Erythroblast (primary cell): ENCODE measurements at regions not wholly inside any gene's neighbourhood (a gene's known extent, or its start where the extent isn't known, plus 50 kb on each side); places are given as distances from the start of the nearest gene placed in this dataset.

ENCODE experiments used
- GATA1 ChIP-seq: IDR thresholded peaks from 2 replicates; pipeline ENCODE4 v1.6.1; 2011; ENCODE audit warnings: low read depth, mild to moderate bottlenecking, control low read depth, low read length, moderate library complexity
- POLR2A ChIP-seq: IDR thresholded peaks from 2 replicates; pipeline ENCODE4 v1.6.1; 2011; ENCODE audit warnings: mild to moderate bottlenecking, low read length

DNA sequence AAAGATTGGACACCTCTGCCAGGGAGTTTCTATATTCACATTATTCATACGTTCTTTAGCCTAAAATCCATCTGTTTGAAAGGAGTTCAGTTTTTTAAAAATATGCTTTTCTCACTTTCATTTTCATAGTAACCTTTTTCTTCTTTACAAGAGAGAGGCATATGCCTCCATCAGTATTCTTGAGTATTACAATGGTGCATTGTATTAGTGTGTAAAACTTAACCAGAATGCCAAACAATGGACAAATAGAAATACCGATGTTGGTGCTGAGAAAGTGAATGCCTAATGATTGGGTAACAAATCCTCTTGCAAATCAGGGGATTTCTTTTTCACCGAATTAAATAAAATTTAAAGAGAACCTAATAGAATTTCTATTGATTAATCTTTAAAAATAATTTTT lies 163.2 kb upstream of the LAMA2 start:
- TF ChIP-seq POLR2A = no peak
- no peak for TF ChIP-seq GATA1
